OCI-LY3 (cell line): ENCODE measurements at regions not wholly inside any gene's neighbourhood (a gene's known extent, or its start where the extent isn't known, plus 50 kb on each side); places are given as distances from the start of the nearest gene placed in this dataset.

Experiments used
- H2AFZ ChIP-seq: fragments of 200-600, 300-600 bp; shearing (Covaris generic); 2 replicates; pipeline ENCODE4 v1.6.0; 2014; ENCODE audit warnings: antibody characterized with exemption, low read depth, low read length
- H3K27ac ChIP-seq: fragments of 200-600, 300-600 bp; sonication (generic); 2 replicates; pipeline ENCODE4 v1.5.1; 2014; ENCODE audit warnings: mild to moderate bottlenecking, low read length, moderate library complexity, mixed read lengths
- H3K27me3 ChIP-seq: fragments of 200-600, 300-600 bp; sonication (generic); 2 replicates; pipeline ENCODE4 v1.6.1; 2014; ENCODE audit warnings: low read depth, low read length, mixed read lengths
- H3K36me3 ChIP-seq: fragments of 200-600, 300-600 bp; sonication (generic); replicated peaks from 2 replicates; pipeline ENCODE3; 2014; ENCODE audit warnings: low read depth, low read length, mixed read lengths
- H3K4me1 ChIP-seq: fragments of 300-600, 200-600 bp; sonication (generic); 2 replicates; pipeline ENCODE4 v1.6.1; 2014; ENCODE audit warnings: low read length, mixed read lengths
- H3K4me2 ChIP-seq: fragments of 200-600, 300-600 bp; sonication (generic); 2 replicates; pipeline ENCODE4 v1.6.1; 2014; ENCODE audit warnings: low read length, mixed read lengths
- H3K4me3 ChIP-seq: fragments of 300-600, 200-600 bp; sonication (generic); 2 replicates; pipeline ENCODE4 v1.5.1; 2014; ENCODE audit warnings: antibody characterized with exemption, mild to moderate bottlenecking, low read length, moderate library complexity
- H3K79me2 ChIP-seq: fragments of 300-600, 200-600 bp; shearing (Covaris generic); 2 replicates; pipeline ENCODE4 v1.6.1; 2014; ENCODE audit warnings: mild to moderate bottlenecking, low read length, mixed read lengths
- H3K9ac ChIP-seq: fragments of 300-600, 200-600 bp; shearing (Covaris generic); 2 replicates; pipeline ENCODE4 v1.6.0; 2014; ENCODE audit warnings: mild to moderate bottlenecking, low read length, moderate library complexity
- H3K9me3 ChIP-seq: fragments of 200-600, 300-600 bp; shearing (Covaris generic); 2 replicates; pipeline ENCODE4 v1.6.1; 2014; ENCODE audit warnings: low read length, mixed read lengths; ENCODE audit not compliant: insufficient read depth
- H4K20me1 ChIP-seq: fragments of 200-600, 300-600 bp; sonication (generic); 2 replicates; pipeline ENCODE4 v1.6.1; 2016; ENCODE audit warnings: low read length, mixed read lengths; ENCODE audit not compliant: insufficient read depth
- CTCF ChIP-seq: fragments of 200-600, 300-600 bp; sonication (generic); IDR thresholded peaks from 2 replicates; pipeline ENCODE4 v1.5.1; 2014; ENCODE audit warnings: antibody characterized with exemption, low read length, low read depth
- EZH2phosphoT487 ChIP-seq: fragments of 200-600 bp; shearing (Covaris generic); IDR thresholded peaks from 2 replicates; pipeline ENCODE4 v1.6.1; 2018; ENCODE audit warnings: antibody characterized with exemption, mixed run types, low read depth

DNA sequence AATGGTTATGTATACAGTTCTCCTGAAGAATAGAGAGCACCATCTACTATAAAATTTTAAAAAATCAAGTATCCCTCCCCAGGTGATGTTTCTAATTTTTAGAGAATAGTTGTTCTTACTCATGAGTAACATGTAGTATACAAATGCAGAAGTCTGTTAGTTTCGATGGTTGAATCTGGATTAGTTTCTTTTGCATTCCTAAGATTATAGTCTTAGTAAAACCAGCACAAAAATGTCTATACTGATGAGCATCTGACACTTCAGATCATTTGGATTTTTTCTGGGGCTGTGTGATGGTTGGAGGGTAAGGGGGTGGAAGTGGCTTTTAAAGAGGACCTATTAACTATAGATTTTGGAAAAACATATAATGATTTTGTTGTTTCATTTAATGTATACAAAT, 167.3 kb upstream of the SGO1 start:
- Histone ChIP-seq H3K27me3 (no peaks in the 10 kb centered on the region), H4K20me1 (no peaks in the 10 kb centered on the region), H3K27ac (no peak overlapping the region), H3K9me3 (no peaks in the 10 kb centered on the region), H3K4me2 (no peak overlapping the region), H3K4me1 (peaks cover 7% of the 10 kb centered on the region), H3K79me2 (no peaks in the 10 kb centered on the region), H3K36me3 (no peaks in the 10 kb centered on the region), H3K9ac (no peak overlapping the region), H2AFZ (no peak overlapping the region), H3K4me3 (no peak overlapping the region)
- no peak for TF ChIP-seq EZH2phosphoT487
- no peak for TF ChIP-seq CTCF

DNA sequence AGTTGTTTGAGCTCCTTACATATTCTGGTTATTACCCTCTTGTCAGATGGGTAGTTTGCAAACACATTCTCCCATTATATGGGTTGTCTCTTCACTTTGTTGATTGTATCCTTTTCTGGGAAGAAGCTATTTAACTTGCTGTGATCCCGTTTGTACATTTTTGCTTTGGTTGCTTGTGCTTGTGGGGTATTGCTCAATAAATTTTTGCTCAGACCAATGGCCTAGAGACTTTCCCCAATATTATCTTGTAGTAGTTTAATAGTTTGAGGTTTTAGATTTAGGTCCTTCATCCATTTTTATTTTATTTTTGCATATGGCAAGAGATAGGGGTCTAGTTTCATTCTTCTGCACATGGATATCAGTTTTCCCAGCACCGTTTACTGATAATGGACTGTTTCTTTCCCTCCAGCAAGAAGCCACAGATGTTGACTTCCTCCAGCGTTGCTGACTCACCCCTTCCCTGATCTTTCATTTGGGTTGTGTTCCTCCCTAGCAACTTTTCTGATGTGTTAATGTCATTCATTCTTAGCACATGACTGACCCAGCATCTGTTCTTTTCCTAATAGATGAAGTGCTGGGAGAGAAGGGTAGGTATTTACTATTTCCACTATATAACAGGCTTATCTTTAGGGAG, 166.7 kb upstream of the SGO1 start:
- Histone ChIP-seq H3K4me1 (peaks cover 7% of the 10 kb centered on the region), H3K79me2 (no peaks in the 10 kb centered on the region), H3K9ac (no peak overlapping the region), H3K27ac (no peak overlapping the region), H2AFZ (no peak overlapping the region), H3K27me3 (no peaks in the 10 kb centered on the region), H3K4me3 (no peak overlapping the region), H3K9me3 (no peaks in the 10 kb centered on the region), H3K4me2 (no peak overlapping the region), H3K36me3 (no peaks in the 10 kb centered on the region), H4K20me1 (no peaks in the 10 kb centered on the region)
- TF ChIP-seq CTCF (no peak), EZH2phosphoT487 (no peak)

- Histone ChIP-seq H3K4me3 (no peak overlapping the region), H3K4me2 (no peak overlapping the region), H3K27me3 (no peaks in the 10 kb centered on the region), H3K27ac (no peak overlapping the region), H3K36me3 (no peaks in the 10 kb centered on the region), H2AFZ (no peak overlapping the region), H4K20me1 (no peaks in the 10 kb centered on the region), H3K79me2 (no peaks in the 10 kb centered on the region), H3K9ac (no peak overlapping the region), H3K4me1 (peaks cover 7% of the 10 kb centered on the region), H3K9me3 (no peaks in the 10 kb centered on the region)
- no peak for TF ChIP-seq EZH2phosphoT487
- no peak for TF ChIP-seq CTCF
Observed at GRCh38 chr3:20350449-20350848, 164.4 kb upstream of the SGO1 start.

GRCh38 chr3:20346916-20347315, 160.9 kb upstream of the SGO1 start:
- H3K27me3 ChIP-seq = no peaks in the 10 kb centered on the region
- no peak for TF ChIP-seq CTCF
- TF ChIP-seq EZH2phosphoT487 = no peak
- H3K9me3 ChIP-seq = no peaks in the 10 kb centered on the region
- no peak overlapping the region for H3K27ac ChIP-seq
- H4K20me1 ChIP-seq = no peaks in the 10 kb centered on the region
- no peaks in the 10 kb centered on the region for H3K79me2 ChIP-seq
- H2AFZ ChIP-seq = no peak overlapping the region
- H3K4me3 ChIP-seq = no peak overlapping the region
- H3K4me2 ChIP-seq = no peak overlapping the region
- peaks cover 5% of the 10 kb centered on the region for H3K36me3 ChIP-seq
- H3K4me1 ChIP-seq = peaks cover 13% of the 10 kb centered on the region
- H3K9ac ChIP-seq = no peak overlapping the region
